ENCODE measurements at regions not wholly inside any gene's neighbourhood (a gene's known extent, or its start where the extent isn't known, plus 50 kb on each side); places are given as distances from the start of the nearest gene placed in this dataset.

- TF ChIP-seq, protein P1, sequence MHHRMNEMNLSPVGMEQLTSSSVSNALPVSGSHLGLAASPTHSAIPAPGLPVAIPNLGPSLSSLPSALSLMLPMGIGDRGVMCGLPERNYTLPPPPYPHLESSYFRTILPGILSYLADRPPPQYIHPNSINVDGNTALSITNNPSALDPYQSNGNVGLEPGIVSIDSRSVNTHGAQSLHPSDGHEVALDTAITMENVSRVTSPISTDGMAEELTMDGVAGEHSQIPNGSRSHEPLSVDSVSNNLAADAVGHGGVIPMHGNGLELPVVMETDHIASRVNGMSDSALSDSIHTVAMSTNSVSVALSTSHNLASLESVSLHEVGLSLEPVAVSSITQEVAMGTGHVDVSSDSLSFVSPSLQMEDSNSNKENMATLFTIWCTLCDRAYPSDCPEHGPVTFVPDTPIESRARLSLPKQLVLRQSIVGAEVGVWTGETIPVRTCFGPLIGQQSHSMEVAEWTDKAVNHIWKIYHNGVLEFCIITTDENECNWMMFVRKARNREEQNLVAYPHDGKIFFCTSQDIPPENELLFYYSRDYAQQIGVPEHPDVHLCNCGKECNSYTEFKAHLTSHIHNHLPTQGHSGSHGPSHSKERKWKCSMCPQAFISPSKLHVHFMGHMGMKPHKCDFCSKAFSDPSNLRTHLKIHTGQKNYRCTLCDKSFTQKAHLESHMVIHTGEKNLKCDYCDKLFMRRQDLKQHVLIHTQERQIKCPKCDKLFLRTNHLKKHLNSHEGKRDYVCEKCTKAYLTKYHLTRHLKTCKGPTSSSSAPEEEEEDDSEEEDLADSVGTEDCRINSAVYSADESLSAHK (tag by site-specific recombination; IDR thresholded peaks at IDR 0.05) = no peak
- TF ChIP-seq RBAK (tag by site-specific recombination; IDR thresholded peaks at IDR 0.05) (no peak), ZNF791 (tag by site-specific recombination; IDR thresholded peaks at IDR 0.05) (no peak), ZNF596 (tag by site-specific recombination; IDR thresholded peaks at IDR 0.05) (no peak), ZSCAN23 (tag by site-specific recombination; IDR thresholded peaks at IDR 0.05) (no peak), ZNF146 (tag by site-specific recombination; IDR thresholded peaks at IDR 0.05) (no peak), ZNF585B (tag by site-specific recombination; IDR thresholded peaks at IDR 0.05) (peak; percentile 78), SETDB1 (IDR thresholded peaks at IDR 0.05; ENCODE audit: insufficient read length, low read length) (peak; percentile 76), ZNF274 (IDR thresholded peaks at IDR 0.05; ENCODE audit: low read length) (no peak), ZNF274 (tag by site-specific recombination; IDR thresholded peaks at IDR 0.05; ENCODE audit: borderline replicate concordance) (no peak), ZNF785 (tag by site-specific recombination; IDR thresholded peaks at IDR 0.05) (no peak), IKZF3 (tag by site-specific recombination; IDR thresholded peaks at IDR 0.05) (no peak)
- Histone ChIP-seq H3K36me3 (ENCODE audit: control insufficient read depth in 2 of 2, insufficient read depth in 1 of 2, low read length in 2 of 2) (no peaks in the 10 kb centered on the region), H3K9me3 (ENCODE audit: control insufficient read depth, insufficient read depth, low read depth, low read length) (no peaks in the 10 kb centered on the region)
These were observed 388.2 kb downstream of the OTOL1 start for GRCh38 chr3:161884830-161885229.

GRCh38 chr3:161890147-161890625 is 393.6 kb downstream of the OTOL1 start:
- no peak overlapping the region for H3K27ac ChIP-seq (ENCODE audit: extremely low read depth, low read depth, low read length)
- no peaks in the 10 kb centered on the region for H3K36me3 ChIP-seq (ENCODE audit: control insufficient read depth in 2 of 2, insufficient read depth in 1 of 2, low read length in 2 of 2)
- no peak overlapping the region for H3K4me3 ChIP-seq (ENCODE audit: low read depth, low read length)
- H3K9me3 ChIP-seq (ENCODE audit: control insufficient read depth, insufficient read depth, low read depth, low read length) = no peaks in the 10 kb centered on the region
- no peaks in the 10 kb centered on the region for H3K4me1 ChIP-seq (ENCODE audit: control insufficient read depth, insufficient read depth, low read length)
- TF ChIP-seq ZNF211 (tag by site-specific recombination; IDR thresholded peaks at IDR 0.05; ENCODE audit: low read depth) (no peak), ZNF677 (tag by site-specific recombination; IDR thresholded peaks at IDR 0.05) (no peak), ZNF16 (tag by site-specific recombination; IDR thresholded peaks at IDR 0.05; ENCODE audit: low read depth) (no peak), IKZF3 (tag by site-specific recombination; IDR thresholded peaks at IDR 0.05) (no peak), ZFHX2 (tag by site-specific recombination; conservative IDR thresholded peaks at IDR 0.05) (peak; percentile 67), KLF8 (tag by site-specific recombination; IDR thresholded peaks at IDR 0.05) (no peak), ZNF324 (tag by site-specific recombination; IDR thresholded peaks at IDR 0.05) (no peak), EGR2 (tag by site-specific recombination; IDR thresholded peaks at IDR 0.05; ENCODE audit: low read depth) (peak; percentile 72)
- ChIA-PET POLR2A (no interaction called here), CTCF (no interaction called here)

More at GRCh38 chr3:161884830-161885229, 388.2 kb downstream of the OTOL1 start:
- H3K4me1 ChIP-seq (ENCODE audit: control insufficient read depth, insufficient read depth, low read length) = no peaks in the 10 kb centered on the region
- no peak overlapping the region for H3K4me3 ChIP-seq (ENCODE audit: low read depth, low read length)
- CTCF ChIA-PET = no interaction called here
- H3K27ac ChIP-seq (ENCODE audit: extremely low read depth, low read depth, low read length) = no peak overlapping the region
- POLR2A ChIA-PET = no interaction called here

GRCh38 chr3:161893972-161894371 is 397.4 kb downstream of the OTOL1 start:
- no peaks in the 10 kb centered on the region for H3K4me1 ChIP-seq (ENCODE audit: control insufficient read depth, insufficient read depth, low read length)
- H3K36me3 ChIP-seq (ENCODE audit: control insufficient read depth in 2 of 2, insufficient read depth in 1 of 2, low read length in 2 of 2) = no peaks in the 10 kb centered on the region
- no peak overlapping the region for H3K4me3 ChIP-seq (ENCODE audit: low read depth, low read length)
- no peak overlapping the region for H3K27ac ChIP-seq (ENCODE audit: extremely low read depth, low read depth, low read length)
- TF ChIP-seq ZNF37A (tag by site-specific recombination; IDR thresholded peaks at IDR 0.05) (no peak), ZSCAN30 (tag by site-specific recombination; IDR thresholded peaks at IDR 0.05) (no peak), ZNF433 (tag by site-specific recombination; IDR thresholded peaks at IDR 0.05; ENCODE audit: low read depth) (no peak), ZBTB17 (tag by site-specific recombination; IDR thresholded peaks at IDR 0.05) (no peak), RBAK (tag by site-specific recombination; IDR thresholded peaks at IDR 0.05) (no peak)
- TF ChIP-seq, protein P2, sequence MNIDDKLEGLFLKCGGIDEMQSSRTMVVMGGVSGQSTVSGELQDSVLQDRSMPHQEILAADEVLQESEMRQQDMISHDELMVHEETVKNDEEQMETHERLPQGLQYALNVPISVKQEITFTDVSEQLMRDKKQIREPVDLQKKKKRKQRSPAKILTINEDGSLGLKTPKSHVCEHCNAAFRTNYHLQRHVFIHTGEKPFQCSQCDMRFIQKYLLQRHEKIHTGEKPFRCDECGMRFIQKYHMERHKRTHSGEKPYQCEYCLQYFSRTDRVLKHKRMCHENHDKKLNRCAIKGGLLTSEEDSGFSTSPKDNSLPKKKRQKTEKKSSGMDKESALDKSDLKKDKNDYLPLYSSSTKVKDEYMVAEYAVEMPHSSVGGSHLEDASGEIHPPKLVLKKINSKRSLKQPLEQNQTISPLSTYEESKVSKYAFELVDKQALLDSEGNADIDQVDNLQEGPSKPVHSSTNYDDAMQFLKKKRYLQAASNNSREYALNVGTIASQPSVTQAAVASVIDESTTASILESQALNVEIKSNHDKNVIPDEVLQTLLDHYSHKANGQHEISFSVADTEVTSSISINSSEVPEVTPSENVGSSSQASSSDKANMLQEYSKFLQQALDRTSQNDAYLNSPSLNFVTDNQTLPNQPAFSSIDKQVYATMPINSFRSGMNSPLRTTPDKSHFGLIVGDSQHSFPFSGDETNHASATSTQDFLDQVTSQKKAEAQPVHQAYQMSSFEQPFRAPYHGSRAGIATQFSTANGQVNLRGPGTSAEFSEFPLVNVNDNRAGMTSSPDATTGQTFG (tag by site-specific recombination; IDR thresholded peaks at IDR 0.05; ENCODE audit: borderline replicate concordance) = no peak
- POLR2A ChIA-PET = no interaction called here
- no peaks in the 10 kb centered on the region for H3K9me3 ChIP-seq (ENCODE audit: control insufficient read depth, insufficient read depth, low read depth, low read length)
- CTCF ChIA-PET = interaction anchor here (0.6 to 0.7 kb wide), 2 partner anchors 16 to 100 kb away, joined by 3 read pairs; no protein-coding TSS in a partner anchor
